HCT116 (cell line): ENCODE measurements at regions not wholly inside any gene's neighbourhood (a gene's known extent, or its start where the extent isn't known, plus 50 kb on each side); places are given as distances from the start of the nearest gene placed in this dataset.

Source experiments
- ATAC-seq: fragments of 200-7000 bp; cut with Tn5 transposase; 2 replicates; pipeline ENCODE4 v1.9.1; 2020; ENCODE audit warnings: mild to moderate bottlenecking, moderate library complexity
- BruUV-seq: library from RNA; stranded (reverse); fragments of 400-500 nt; replicated peaks from 2 replicates; lab custom pipeline; 2021; lab: Mats Ljungman, UMichigan
- CTCF ChIA-PET: fragments of 300-600 bp; sonication (Branson Sonifier 250); formaldehyde crosslinking; loops from one replicate; lab custom pipeline; 2021; ENCODE audit warnings: antibody characterized with exemption; lab: Charles Lee
- POLR2A ChIA-PET: fragments of 300-600, 350-600 bp; sonication (Branson Sonifier 250); formaldehyde crosslinking; loops from one replicate; lab custom pipeline; 2021; ENCODE audit warnings: antibody characterized with exemption; lab: Charles Lee
- RAD21 ChIA-PET, 2 experiments: fragments of 300-600 bp; sonication (Branson Sonifier 250); formaldehyde crosslinking; loops; one replicate each; lab custom pipeline; 2023; ENCODE audit warnings: low total read pairs in 2 of 2; ENCODE audit not compliant: uncharacterized antibody in 2 of 2, unreplicated experiment in 2 of 2, low non-redundant PET in 1 of 2; lab: Charles Lee
- DNase-seq: peaks from one replicate; pipeline ENCODE4 v3.0.0-alpha.2; 2010; ENCODE audit warnings: low read depth, low spot score
- H2AFZ ChIP-seq: fragments of 200-600 bp; shearing (Covaris generic), sonication (generic); 2 replicates; pipeline ENCODE4 v1.6.1; 2017; ENCODE audit warnings: low read depth, mixed run types, mixed read lengths, antibody characterized with exemption, low read length; ENCODE audit not compliant: poor library complexity, severe bottlenecking
- H3K27ac ChIP-seq: 2 replicates; pipeline ENCODE4 v1.5.1; 2012; ENCODE audit warnings: low read depth, low read length
- H3K27me3 ChIP-seq: fragments of 200-600 bp; sonication (generic); 2 replicates; pipeline ENCODE4 v1.6.1; 2016; ENCODE audit warnings: mixed run types, low read length, mixed read lengths; ENCODE audit not compliant: insufficient read depth
- H3K36me3 ChIP-seq, 2 experiments: fragments of 200-500 bp in 1 of 2; fragments of 200-600 bp in 1 of 2; sonication (Bioruptor generic) in 1 of 2; sonication (generic) in 1 of 2; 2 replicates each; pipeline versions ENCODE4 v1.5.1 to v1.6.1; 2014 to 2016; ENCODE audit warnings: low read length in 2 of 2, inconsistent platforms in 1 of 2, mixed read lengths in 1 of 2, mixed run types in 1 of 2; ENCODE audit not compliant: insufficient read depth in 2 of 2, control insufficient read depth in 1 of 2
- H3K4me1 ChIP-seq, 2 experiments: fragments of 200-600 bp in 1 of 2; sonication (generic) in 1 of 2; 2 replicates each; pipeline versions ENCODE4 v1.5.1 to v1.6.1; 2012 to 2017; ENCODE audit warnings: low read length in 2 of 2, inconsistent platforms in 1 of 2, mild to moderate bottlenecking in 1 of 2, mixed read lengths in 1 of 2, mixed run types in 1 of 2, moderate library complexity in 1 of 2; ENCODE audit not compliant: insufficient read depth in 2 of 2, control insufficient read depth in 1 of 2
- H3K4me2 ChIP-seq: fragments of 200-600 bp; sonication (generic); 2 replicates; pipeline ENCODE4 v1.6.1; 2017; ENCODE audit warnings: mixed run types, low read length, mixed read lengths
- H3K4me3 ChIP-seq, 2 experiments: fragments of 200-600 bp in 1 of 2; sonication (generic) in 1 of 2; replicated peaks in 1 of 2; 2 replicates each; pipeline ENCODE4 v1.5.1; 2011 to 2016; ENCODE audit warnings: low read length in 2 of 2, control low read depth in 1 of 2, low read depth in 1 of 2, mild to moderate bottlenecking in 1 of 2, mixed read lengths in 1 of 2, mixed run types in 1 of 2
- H3K79me2 ChIP-seq: fragments of 200-600 bp; sonication (generic); 2 replicates; pipeline ENCODE4 v1.6.1; 2017; ENCODE audit warnings: mild to moderate bottlenecking, mixed run types, low read length, moderate library complexity, mixed read lengths; ENCODE audit not compliant: insufficient read depth
- H3K9ac ChIP-seq: fragments of 200-600 bp; sonication (generic); 2 replicates; pipeline ENCODE4 v1.6.1; 2016; ENCODE audit warnings: low read length, mixed read lengths
- H3K9me2 ChIP-seq: fragments of 200-600 bp; sonication (generic), shearing (Covaris generic); 2 replicates; pipeline ENCODE4 v1.6.1; 2017; ENCODE audit warnings: mixed run types, mild to moderate bottlenecking, moderate library complexity; ENCODE audit not compliant: insufficient read depth
- H3K9me3 ChIP-seq, 2 experiments: fragments of 200-500 bp in 1 of 2; fragments of 200-600 bp in 1 of 2; sonication (Bioruptor generic) in 1 of 2; sonication (generic) in 1 of 2; 2 replicates each; pipeline ENCODE4 v1.6.1; 2014 to 2017; ENCODE audit warnings: low read length in 2 of 2, mixed read lengths in 2 of 2, inconsistent platforms in 1 of 2, low read depth in 1 of 2, mild to moderate bottlenecking in 1 of 2, mixed run types in 1 of 2, moderate library complexity in 1 of 2; ENCODE audit not compliant: control insufficient read depth in 1 of 2, insufficient read depth in 1 of 2
- H4K20me1 ChIP-seq: fragments of 200-600 bp; sonication (generic), shearing (Covaris generic); 2 replicates; pipeline ENCODE4 v1.6.1; 2017; ENCODE audit warnings: mixed run types, mild to moderate bottlenecking, moderate library complexity; ENCODE audit not compliant: insufficient read depth
- CBX3 ChIP-seq: IDR thresholded peaks from 2 replicates; pipeline ENCODE4 v1.6.1; 2012; ENCODE audit warnings: low read depth
- EGR1 ChIP-seq: IDR thresholded peaks from 2 replicates; pipeline ENCODE4 v1.6.1; 2012; ENCODE audit warnings: low read depth
- ELF1 ChIP-seq: IDR thresholded peaks from 2 replicates; pipeline ENCODE4 v1.6.1; 2012; ENCODE audit warnings: low read depth, borderline replicate concordance
- EZH2phosphoT487 ChIP-seq: fragments of 200-600 bp; IDR thresholded peaks from 2 replicates; pipeline ENCODE4 v1.6.1; 2018; ENCODE audit warnings: antibody characterized with exemption, borderline replicate concordance
- FOSL1 ChIP-seq: IDR thresholded peaks from 2 replicates; pipeline ENCODE4 v1.6.1; 2012; ENCODE audit warnings: low read depth
- POLR2A ChIP-seq: IDR thresholded peaks from 2 replicates; pipeline ENCODE4 v1.7.0; 2011; ENCODE audit warnings: borderline replicate concordance; ENCODE audit not compliant: insufficient read depth, insufficient read length; ENCODE audit errors: extremely low read depth
- POLR2AphosphoS5 ChIP-seq: IDR thresholded peaks from 2 replicates; pipeline ENCODE4 v1.6.1; 2011; ENCODE audit warnings: mild to moderate bottlenecking, low read depth, low read length, moderate library complexity
- RAD21 ChIP-seq: IDR thresholded peaks from 2 replicates; pipeline ENCODE4 v1.6.1; 2012; ENCODE audit warnings: low read depth, mild to moderate bottlenecking
- SIN3A ChIP-seq: IDR thresholded peaks from 2 replicates; pipeline ENCODE4 v1.6.1; 2012; ENCODE audit warnings: low read depth
- SP1 ChIP-seq: IDR thresholded peaks from 2 replicates; pipeline ENCODE4 v1.6.1; 2012; ENCODE audit warnings: low read depth
- SRF ChIP-seq: IDR thresholded peaks from 2 replicates; pipeline ENCODE4 v1.6.1; 2012; ENCODE audit warnings: low read depth
- TCF7L2 ChIP-seq: IDR thresholded peaks from 2 replicates; pipeline ENCODE4 v1.7.0; 2011; ENCODE audit warnings: borderline replicate concordance, inconsistent platforms; ENCODE audit not compliant: insufficient read depth, insufficient read length; ENCODE audit errors: extremely low read depth
- YY1 ChIP-seq: IDR thresholded peaks from 2 replicates; pipeline ENCODE4 v1.6.1; 2011; ENCODE audit warnings: low read length, low read depth, moderate library complexity, mild to moderate bottlenecking; ENCODE audit not compliant: insufficient replicate concordance; ENCODE audit errors: extremely low read depth
- ZFX ChIP-seq: fragments of 450-650 bp; IDR thresholded peaks from 2 replicates; pipeline ENCODE4 v1.6.1; 2017
- intact Hi-C: fragments of 100-400 bp; cut with micrococcal nuclease; formaldehyde crosslinking; loops from 2 replicates; pipeline ENCODE4 v1.10.0; 2022
- TF ChIP-seq, protein P1 (sequence below): IDR thresholded peaks from 2 replicates; pipeline ENCODE4 v1.6.1; 2012; ENCODE audit warnings: low read depth
- TF ChIP-seq, protein P2 (sequence below): IDR thresholded peaks from 2 replicates; pipeline ENCODE4 v1.6.1; 2011; ENCODE audit warnings: mild to moderate bottlenecking, low read length, moderate library complexity; ENCODE audit not compliant: insufficient replicate concordance; ENCODE audit errors: extremely low read depth
- TF ChIP-seq, protein P3 (sequence below): IDR thresholded peaks from 2 replicates; pipeline ENCODE4 v1.6.1; 2012
- TF ChIP-seq, protein P4 (sequence below), 3 experiments: fragments of 200-600 bp in 1 of 3; sonication (generic) in 1 of 3; IDR thresholded peaks in 2 of 3; conservative IDR thresholded peaks in 1 of 3; 2 replicates each; pipeline ENCODE4 v1.5.1; 2012 to 2017; ENCODE audit warnings: low read depth in 2 of 3, low read length in 2 of 3, antibody characterized with exemption in 1 of 3, borderline replicate concordance in 1 of 3, control low read depth in 1 of 3, mild to moderate bottlenecking in 1 of 3, mixed read lengths in 1 of 3, mixed run types in 1 of 3, moderate library complexity in 1 of 3; ENCODE audit not compliant: insufficient read depth in 1 of 3
- TF ChIP-seq, protein P5 (sequence below): IDR thresholded peaks from 2 replicates; pipeline ENCODE4 v1.6.1; 2012

DNA sequence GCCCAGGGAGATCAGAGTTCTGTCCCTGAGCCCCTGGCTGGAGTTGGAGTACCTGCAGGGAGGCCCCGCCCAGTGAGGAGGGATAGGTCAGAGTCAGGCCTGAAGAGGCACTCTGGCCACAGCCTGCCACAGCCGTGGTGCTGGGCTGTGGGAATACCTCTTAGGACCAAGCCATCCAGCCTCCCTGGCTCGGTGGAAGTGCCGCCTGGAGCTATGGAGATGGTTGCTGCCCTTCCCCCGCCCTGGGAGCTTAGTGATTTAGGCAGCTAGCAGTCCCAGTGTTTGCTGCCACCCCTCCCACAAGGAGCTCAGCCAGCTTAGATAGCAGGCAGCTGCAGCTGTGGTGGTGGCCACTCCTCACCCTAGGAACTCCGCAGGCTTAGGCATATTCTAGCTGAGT is 446.3 kb upstream of the GNPDA2 start:
- intact Hi-C loops, result no loop called here
- Histone ChIP-seq H4K20me1 (no peaks in the 10 kb centered on the region), H3K4me1 (no peaks in the 10 kb centered on the region), H3K4me2 (no peak overlapping the region), H3K79me2 (no peaks in the 10 kb centered on the region), H3K27me3 (no peaks in the 10 kb centered on the region), H2AFZ (no peak overlapping the region), H3K9me3 (peaks cover 6 to 8% of the 10 kb centered on the region in 2 experiments; a peak in 2 of 4 replicates), H3K9me2 (no peaks in the 10 kb centered on the region), H3K36me3 (no peaks in the 10 kb centered on the region; a peak in 1 of 4 replicates), H3K4me3 (no peak overlapping the region), H3K9ac (no peak overlapping the region), H3K27ac (no peak overlapping the region)
- ChIA-PET CTCF (no interaction called here), RAD21 (no interaction called here), POLR2A (no interaction called here)
- TF ChIP-seq EZH2phosphoT487 (no peak), CBX3 (no peak), ZFX (no peak), SRF (no peak), TCF7L2 (no peak), RAD21 (no peak), EGR1 (no peak), SP1 (no peak), FOSL1 (no peak), SIN3A (no peak), ELF1 (no peak), POLR2A (no peak), POLR2AphosphoS5 (no peak), YY1 (no peak)
- TF ChIP-seq, protein P1, sequence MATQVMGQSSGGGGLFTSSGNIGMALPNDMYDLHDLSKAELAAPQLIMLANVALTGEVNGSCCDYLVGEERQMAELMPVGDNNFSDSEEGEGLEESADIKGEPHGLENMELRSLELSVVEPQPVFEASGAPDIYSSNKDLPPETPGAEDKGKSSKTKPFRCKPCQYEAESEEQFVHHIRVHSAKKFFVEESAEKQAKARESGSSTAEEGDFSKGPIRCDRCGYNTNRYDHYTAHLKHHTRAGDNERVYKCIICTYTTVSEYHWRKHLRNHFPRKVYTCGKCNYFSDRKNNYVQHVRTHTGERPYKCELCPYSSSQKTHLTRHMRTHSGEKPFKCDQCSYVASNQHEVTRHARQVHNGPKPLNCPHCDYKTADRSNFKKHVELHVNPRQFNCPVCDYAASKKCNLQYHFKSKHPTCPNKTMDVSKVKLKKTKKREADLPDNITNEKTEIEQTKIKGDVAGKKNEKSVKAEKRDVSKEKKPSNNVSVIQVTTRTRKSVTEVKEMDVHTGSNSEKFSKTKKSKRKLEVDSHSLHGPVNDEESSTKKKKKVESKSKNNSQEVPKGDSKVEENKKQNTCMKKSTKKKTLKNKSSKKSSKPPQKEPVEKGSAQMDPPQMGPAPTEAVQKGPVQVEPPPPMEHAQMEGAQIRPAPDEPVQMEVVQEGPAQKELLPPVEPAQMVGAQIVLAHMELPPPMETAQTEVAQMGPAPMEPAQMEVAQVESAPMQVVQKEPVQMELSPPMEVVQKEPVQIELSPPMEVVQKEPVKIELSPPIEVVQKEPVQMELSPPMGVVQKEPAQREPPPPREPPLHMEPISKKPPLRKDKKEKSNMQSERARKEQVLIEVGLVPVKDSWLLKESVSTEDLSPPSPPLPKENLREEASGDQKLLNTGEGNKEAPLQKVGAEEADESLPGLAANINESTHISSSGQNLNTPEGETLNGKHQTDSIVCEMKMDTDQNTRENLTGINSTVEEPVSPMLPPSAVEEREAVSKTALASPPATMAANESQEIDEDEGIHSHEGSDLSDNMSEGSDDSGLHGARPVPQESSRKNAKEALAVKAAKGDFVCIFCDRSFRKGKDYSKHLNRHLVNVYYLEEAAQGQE, result no peak
- TF ChIP-seq, protein P2, sequence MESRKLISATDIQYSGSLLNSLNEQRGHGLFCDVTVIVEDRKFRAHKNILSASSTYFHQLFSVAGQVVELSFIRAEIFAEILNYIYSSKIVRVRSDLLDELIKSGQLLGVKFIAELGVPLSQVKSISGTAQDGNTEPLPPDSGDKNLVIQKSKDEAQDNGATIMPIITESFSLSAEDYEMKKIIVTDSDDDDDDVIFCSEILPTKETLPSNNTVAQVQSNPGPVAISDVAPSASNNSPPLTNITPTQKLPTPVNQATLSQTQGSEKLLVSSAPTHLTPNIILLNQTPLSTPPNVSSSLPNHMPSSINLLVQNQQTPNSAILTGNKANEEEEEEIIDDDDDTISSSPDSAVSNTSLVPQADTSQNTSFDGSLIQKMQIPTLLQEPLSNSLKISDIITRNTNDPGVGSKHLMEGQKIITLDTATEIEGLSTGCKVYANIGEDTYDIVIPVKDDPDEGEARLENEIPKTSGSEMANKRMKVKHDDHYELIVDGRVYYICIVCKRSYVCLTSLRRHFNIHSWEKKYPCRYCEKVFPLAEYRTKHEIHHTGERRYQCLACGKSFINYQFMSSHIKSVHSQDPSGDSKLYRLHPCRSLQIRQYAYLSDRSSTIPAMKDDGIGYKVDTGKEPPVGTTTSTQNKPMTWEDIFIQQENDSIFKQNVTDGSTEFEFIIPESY, result no peak
- TF ChIP-seq, protein P3, sequence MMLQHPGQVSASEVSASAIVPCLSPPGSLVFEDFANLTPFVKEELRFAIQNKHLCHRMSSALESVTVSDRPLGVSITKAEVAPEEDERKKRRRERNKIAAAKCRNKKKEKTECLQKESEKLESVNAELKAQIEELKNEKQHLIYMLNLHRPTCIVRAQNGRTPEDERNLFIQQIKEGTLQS, result no peak
- TF ChIP-seq, protein P4, sequence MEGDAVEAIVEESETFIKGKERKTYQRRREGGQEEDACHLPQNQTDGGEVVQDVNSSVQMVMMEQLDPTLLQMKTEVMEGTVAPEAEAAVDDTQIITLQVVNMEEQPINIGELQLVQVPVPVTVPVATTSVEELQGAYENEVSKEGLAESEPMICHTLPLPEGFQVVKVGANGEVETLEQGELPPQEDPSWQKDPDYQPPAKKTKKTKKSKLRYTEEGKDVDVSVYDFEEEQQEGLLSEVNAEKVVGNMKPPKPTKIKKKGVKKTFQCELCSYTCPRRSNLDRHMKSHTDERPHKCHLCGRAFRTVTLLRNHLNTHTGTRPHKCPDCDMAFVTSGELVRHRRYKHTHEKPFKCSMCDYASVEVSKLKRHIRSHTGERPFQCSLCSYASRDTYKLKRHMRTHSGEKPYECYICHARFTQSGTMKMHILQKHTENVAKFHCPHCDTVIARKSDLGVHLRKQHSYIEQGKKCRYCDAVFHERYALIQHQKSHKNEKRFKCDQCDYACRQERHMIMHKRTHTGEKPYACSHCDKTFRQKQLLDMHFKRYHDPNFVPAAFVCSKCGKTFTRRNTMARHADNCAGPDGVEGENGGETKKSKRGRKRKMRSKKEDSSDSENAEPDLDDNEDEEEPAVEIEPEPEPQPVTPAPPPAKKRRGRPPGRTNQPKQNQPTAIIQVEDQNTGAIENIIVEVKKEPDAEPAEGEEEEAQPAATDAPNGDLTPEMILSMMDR (IDR thresholded peaks at IDR 0.05 in 2 of 3, conservative IDR thresholded peaks at IDR 0.05 in 1 of 3; ENCODE audit: borderline replicate concordance in 1 of 3, insufficient read depth in 1 of 3, low read depth in 2 of 3, low read length in 2 of 3), result no peak
- TF ChIP-seq, protein P5, sequence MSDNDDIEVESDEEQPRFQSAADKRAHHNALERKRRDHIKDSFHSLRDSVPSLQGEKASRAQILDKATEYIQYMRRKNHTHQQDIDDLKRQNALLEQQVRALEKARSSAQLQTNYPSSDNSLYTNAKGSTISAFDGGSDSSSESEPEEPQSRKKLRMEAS, result no peak
- BruUV-seq, result no TSS peak
- ATAC-seq (no peak), DNase-seq (no peak)
